Retinal pigment epithelial cell (primary cell): ENCODE measurements at regions not wholly inside any gene's neighbourhood (a gene's known extent, or its start where the extent isn't known, plus 50 kb on each side); places are given as distances from the start of the nearest gene placed in this dataset.

Source experiments
- DNase-seq: peaks from one replicate; pipeline ENCODE4 v3.0.0-alpha.2; 2010; ENCODE audit warnings: low read depth
- H3K4me3 ChIP-seq: 2 replicates; pipeline ENCODE4 v1.5.1; 2011; ENCODE audit warnings: mild to moderate bottlenecking, low read length, control low read depth, moderate library complexity
- CTCF ChIP-seq: conservative IDR thresholded peaks from 2 replicates; pipeline ENCODE4 v1.5.1; 2011; ENCODE audit warnings: low read depth, low read length, control low read depth, inconsistent platforms

- no peak for TF ChIP-seq CTCF
- no peak for DNase-seq
- no peak overlapping the region for H3K4me3 ChIP-seq
Measured at GRCh38 chr5:96197347-96197746, 235.7 kb upstream of the ELL2 start.

GRCh38 chr5:96196890-96197289 is 235.2 kb upstream of the ELL2 start:
- no peak for DNase-seq
- no peak overlapping the region for H3K4me3 ChIP-seq
- TF ChIP-seq CTCF, result no peak

GRCh38 chr5:96196407-96196806 is 234.8 kb upstream of the ELL2 start:
- no peak for TF ChIP-seq CTCF
- no peak overlapping the region for H3K4me3 ChIP-seq
- DNase-seq, result no peak

- no peak overlapping the region for H3K4me3 ChIP-seq
- DNase-seq, result no peak
- no peak for TF ChIP-seq CTCF
Measured at GRCh38 chr5:96195123-96195522, 233.5 kb upstream of the ELL2 start.

GRCh38 chr5:96194593-96194992 is 232.9 kb upstream of the ELL2 start:
- DNase-seq, result no peak
- H3K4me3 ChIP-seq, result no peak overlapping the region
- TF ChIP-seq CTCF, result no peak

GRCh38 chr5:96193946-96194345 is 232.3 kb upstream of the ELL2 start:
- no peak overlapping the region for H3K4me3 ChIP-seq
- DNase-seq, result no peak
- TF ChIP-seq CTCF, result no peak

- DNase-seq, result no peak
- no peak for TF ChIP-seq CTCF
- H3K4me3 ChIP-seq, result no peak overlapping the region
Measured at GRCh38 chr5:96189987-96190386, 228.3 kb upstream of the ELL2 start.
